NCI-H82 treated with DMSO at 0.1 percent for 48 hours (cell line): ENCODE measurements at regions not wholly inside any gene's neighbourhood (a gene's known extent, or its start where the extent isn't known, plus 50 kb on each side); places are given as distances from the start of the nearest gene placed in this dataset.
A peak's percentile ranks its signal among the peaks of the same experiment; 100 is the strongest.

ENCODE experiments used
- DNase-seq: peaks from one replicate; lab custom pipeline; 2025; ENCODE audit not compliant: unreplicated experiment; lab: John Stamatoyannopoulos, UW

DNA sequence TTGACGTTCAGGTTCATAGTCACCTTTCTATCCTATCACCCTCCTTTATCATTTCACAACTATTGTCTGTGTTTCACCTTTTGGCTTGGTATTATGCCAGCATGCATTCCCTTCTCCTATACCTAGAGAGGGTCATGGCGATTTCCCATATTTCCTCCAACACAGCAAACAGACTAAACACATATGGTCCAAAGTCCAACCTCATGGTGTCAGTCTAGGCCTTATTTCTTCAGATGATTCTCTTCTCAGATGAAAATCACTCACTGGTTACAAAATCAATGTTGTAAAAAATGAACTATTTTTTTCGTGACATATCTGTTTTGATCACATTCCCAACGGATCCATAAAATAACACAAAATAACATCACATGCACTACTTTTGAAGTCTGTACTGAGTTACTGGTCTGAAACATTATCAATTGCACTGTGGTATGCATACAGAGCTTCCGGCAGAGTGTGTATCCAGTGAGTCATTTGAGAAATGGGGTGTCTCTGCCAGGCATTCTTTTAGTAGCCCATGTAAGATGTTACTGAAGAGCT, 204.8 kb upstream of the GALNT5 start:
- no peak for DNase-seq

DNA sequence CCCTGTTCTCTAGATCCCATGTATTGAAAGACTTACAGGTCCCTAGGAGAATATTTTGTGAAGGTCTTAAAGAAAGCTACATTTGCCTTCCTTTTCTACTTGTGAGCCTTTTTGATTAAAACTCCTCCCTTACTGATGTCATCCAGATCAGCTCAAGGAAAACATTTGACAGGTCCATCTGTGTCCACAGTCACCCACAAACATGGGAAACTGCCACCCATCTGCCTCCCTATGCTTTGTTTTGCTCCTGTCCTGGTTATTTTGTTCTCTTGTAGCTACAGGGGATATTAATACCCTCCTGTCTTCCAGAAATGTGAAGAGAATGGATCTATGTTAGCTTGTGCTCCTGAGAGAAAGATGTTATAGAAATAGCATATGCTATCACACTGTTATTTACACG, 203.6 kb upstream of the GALNT5 start:
- DNase-seq: no peak

DNA sequence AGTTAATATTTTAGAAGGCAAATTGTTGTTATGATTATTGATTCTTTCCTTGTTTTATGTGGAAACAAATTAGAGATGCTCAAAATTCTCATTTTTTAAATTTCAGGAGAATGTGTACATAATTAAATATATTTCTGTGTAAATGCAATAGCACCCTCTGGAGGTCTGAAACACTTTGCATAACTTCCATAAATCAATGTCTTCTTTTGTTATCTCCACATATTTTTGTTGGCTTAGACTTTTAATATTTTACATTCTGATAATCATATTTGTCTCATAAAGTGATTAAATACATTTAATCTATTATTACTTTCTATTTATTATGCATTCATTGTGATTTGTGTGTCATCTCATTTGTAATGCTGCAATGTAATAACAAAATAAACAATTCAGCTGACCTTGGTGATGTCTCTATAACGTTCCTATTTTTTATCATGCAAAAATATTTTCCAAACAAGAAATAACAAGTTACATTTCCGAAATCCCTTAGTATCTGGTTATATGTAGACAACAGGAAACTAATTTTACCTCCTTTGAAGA, 201.8 kb upstream of the GALNT5 start:
- DNase-seq: no peak

DNA sequence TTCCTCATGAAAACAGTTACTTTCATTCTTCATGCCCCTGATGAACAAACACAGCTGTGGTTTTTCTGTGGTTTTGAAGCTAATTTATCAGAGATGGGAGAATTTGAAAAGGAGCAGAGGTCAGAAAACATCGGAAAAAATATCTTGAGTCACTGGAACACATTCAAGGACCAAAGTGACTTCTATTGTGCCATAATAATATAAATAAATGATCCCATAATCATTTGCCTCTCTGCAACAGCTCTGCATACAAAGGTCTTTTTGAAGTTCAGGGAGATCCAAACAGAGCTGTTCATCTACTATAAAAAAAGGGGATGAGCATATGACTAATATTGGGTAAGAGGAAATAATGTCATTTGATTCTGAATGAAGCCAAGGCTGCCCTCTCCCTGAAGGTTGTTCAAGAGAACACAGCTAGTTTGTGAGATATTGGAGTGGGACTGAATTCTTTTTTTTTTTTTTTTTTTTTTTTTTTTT, 201.3 kb upstream of the GALNT5 start:
- no peak for DNase-seq

DNA sequence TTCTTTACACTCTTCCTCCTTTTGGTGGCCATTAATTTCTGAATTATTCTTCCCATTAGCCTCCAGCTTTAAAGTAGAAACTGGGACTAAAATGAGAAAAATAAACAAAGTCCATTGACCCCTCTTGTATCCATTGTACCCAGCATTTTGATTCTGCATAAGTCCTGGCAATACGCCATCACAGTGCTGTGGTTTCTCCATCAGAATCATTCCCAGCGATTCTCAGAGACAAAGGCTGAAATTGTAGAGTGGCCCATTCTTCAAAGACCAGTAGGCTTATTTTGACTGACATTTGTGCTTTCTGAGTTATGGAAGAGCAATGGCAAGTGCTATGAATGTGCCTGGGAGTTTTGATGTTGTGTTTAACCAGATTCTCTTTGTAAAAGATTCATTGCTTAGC, 199.3 kb upstream of the GALNT5 start:
- DNase-seq: no peak

DNA sequence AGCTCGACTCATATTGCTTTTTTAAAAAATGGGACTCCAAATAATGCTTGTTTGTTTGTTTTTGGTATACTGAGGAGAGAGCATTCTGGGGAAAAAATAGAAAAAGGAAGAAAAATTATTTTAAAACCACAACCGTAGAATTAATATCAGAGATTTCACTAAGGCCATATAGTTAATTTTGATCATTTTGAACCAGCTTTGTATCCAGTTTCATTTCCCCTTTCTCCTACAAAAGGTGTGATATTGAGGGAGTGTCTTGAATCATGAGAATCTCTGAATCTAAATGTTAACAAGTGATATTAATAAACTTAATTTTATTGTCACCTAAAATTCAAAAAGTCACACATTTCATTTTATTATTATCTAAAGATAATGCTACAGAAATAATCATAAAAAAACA, 198.5 kb upstream of the GALNT5 start:
- no peak for DNase-seq

DNA sequence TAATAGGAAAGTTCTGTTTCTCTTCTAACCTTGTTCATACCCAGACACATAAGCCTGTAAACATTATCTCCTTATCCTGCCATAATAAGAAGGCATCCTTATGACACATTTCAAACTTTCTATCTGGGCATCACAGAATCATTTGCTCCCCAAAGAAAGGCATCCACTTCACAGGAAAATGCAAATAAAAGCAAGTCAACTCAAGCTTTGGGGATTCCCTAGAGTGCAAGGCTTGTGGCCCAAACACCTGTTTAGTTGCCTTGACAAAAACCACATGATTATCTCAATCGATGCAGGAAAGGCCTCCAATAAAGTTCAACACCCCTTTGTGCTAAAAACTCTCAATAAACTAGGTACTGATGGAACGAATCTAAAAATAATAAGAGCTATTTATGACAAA, 195.7 kb upstream of the GALNT5 start:
- no peak for DNase-seq

DNA sequence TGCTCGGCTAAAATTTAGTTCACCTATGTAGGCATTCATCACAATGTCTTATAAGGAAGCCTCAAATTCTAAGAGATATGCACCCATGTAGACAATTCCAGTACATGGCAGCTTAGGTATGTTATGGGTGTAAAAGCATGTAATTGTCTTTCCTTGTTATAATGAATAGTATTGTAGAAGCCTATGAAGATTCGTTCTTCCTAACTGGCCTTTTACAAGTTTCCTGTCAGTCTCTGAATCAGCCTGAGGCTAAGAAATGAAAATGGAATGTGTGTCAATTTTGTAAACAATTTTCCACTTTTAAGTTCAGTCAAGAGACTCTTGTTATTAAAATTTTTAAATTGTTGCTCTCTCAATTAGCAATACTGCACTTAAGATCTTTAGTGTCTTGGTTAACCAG, 189.9 kb upstream of the GALNT5 start:
- DNase-seq: no peak

DNA sequence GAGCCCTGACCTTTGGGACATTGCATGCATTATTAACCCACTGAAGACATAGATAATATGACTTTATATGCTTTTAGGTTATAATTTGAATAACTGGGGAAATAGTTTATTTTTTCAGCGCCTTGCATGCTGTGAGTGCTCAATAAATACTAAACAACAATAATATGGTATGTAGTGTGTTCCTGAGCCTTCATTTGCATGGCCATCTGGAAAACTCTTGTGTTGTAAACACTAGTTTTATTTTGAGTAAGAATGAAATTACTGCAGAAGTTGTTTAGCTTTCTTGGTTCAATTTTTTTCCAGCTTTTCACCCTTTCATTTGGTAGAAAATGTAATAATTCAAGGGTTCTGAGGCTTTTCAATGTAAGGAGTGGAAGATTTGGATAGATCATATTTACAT, 189.3 kb upstream of the GALNT5 start:
- DNase-seq: no peak

DNA sequence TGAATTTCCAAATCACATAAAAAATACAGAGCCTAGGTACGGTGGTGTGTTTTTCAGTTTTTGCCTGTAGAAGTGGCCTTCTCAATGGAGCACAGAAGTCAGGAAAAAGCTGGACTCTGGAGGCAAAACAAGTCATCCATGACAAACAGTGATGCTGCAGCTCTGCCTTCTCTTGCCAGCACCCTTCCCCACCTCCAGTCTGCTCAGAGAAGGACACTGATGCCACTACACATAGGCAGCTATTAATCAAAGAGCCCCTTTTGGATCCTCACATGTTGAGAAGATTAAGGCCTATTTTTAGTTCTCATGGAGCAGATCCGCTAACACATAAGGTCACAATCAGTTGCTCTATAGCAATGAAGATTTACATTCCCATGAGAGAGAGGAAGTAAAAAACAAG, 181.6 kb upstream of the GALNT5 start:
- DNase-seq: peak; percentile 31

DNA sequence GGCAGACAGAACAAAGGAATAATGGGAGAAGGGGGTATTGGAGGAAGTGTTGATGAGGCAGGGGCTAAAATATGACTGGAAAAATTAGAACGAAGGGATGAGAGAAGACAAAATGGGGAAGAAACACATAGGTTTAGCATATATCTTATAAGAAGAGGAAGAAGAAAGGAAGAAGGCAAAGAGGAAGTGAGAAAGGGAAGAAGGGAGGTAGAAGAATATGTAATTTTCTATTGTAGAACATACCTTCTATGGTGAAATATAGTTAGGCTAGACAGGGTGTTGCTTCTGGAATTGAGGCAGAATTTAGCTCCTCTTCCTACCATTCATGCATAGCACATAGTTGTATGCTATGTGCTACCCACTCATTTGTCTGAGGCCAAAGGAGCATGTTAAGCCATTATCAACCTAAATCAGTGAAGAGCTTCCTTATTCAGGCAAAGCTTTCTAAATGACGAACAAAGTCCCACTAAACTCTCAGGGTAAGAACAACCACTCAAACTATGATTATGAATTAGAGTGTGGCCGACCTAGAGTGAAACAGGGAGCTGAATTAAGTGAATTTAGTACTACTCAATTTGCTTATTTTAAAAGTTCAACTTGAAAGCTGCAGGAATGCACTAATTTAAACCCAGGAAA, 180.9 kb upstream of the GALNT5 start:
- no peak for DNase-seq

DNA sequence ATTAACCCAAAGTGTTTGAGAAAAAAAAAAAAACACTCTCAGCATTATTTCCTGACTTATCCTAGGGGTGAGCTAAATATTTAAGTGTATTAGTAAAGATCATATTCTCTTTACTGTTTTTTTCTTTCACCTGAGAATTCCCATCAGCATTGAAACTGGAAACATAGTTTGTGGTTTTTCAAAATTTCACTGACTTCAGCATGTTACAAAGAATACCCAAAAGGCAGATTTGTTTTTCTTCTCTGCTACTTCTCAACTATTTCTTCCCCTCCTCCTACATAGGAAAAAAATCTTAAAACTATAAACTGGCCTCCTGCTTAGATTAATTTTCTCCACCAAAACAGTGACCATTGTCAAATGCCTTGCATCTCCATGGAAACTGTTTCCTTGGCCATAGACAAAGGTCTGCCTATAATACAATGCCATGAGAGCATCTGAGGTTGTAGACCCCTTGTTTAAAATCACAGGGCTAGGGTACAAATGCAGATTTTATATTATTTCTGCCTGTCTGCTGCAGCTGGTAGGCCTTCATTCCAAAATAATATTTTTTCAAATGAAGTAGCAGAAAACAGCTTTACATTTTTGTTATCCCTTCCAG, 179.7 kb upstream of the GALNT5 start:
- DNase-seq: no peak

DNA sequence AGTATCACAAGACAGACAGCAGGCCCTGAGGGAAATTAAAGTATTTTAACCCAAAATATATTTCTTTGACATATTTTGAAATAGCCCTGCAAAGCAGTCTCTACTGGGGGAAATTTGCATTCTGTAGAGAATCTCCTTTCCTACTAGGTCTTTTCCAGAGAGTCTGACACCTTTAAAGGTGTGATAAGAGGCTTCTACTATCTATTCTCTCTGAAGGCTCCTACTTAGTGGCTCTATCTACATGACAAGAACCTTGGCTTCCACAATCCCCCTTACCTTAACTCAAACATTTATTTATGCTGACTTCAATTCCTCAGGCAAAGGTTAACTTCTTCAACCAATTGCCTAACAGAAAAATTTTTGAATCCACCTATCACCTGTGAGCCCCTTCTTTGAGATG, 174.6 kb upstream of the GALNT5 start:
- DNase-seq: no peak

DNA sequence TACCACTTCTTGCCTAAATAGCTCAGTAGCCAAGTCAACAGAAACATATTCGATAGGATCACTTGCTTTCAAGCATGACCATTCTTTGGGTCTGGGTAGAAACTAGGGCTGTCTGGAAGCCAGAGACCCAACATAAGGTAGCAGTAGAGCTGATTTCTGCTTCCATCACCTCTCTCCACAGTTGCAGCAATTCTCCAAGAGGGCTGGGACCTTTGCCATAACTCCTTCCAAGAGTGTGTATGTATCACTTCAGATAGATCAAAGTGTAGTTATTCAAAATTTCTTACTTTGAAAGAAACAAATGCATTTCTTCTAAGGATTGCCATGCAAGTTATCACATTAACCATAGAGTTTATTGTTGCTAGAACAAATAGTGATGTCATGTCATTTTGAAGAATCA, 172.0 kb upstream of the GALNT5 start:
- DNase-seq: no peak

DNA sequence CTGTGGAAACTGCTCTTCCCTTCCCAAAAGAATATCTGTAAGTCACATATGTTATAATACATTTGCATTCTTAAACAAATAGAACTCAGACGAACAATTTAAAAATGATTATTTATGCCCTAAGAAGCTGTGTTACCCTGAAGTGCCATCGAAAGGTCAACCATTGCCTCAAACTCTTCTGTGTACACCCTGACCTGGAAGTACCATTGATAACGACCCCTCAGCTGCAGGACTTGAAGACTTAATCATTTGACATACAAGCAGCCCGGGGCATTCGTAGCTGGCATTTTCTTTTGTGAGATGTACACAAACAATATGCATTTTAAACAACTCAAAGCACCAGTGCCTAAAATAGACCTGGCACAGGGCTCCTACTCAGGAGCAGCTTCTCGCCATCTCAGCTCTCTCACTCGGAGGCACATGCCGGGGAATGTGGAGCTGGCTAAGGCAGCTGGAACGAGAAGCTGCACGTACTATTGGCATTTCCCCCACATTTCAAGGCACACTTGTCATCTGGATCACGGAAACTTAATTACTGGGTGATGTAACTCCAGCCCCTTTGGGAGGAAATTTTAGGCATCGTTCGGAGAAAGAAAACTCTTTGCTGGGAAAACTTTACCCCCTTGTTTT, 170.0 kb upstream of the GALNT5 start:
- no peak for DNase-seq

DNA sequence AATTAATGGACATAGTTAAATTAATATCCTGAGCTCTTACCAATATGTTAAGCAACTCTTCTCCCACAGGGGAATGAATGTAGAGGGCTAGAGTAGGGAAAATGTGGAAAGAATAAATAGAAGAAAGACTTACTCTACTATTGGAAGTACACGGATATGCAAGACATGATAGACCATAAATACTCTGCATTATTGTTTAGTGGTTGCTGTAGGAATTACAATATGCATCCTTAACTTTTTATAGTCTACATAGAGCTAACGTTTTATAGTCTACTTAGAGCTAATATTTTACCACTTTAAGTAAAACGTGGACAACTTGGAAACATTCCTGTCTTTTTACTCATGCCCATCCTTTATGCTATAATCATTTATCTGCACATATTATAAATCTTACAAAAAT, 163.8 kb upstream of the GALNT5 start:
- DNase-seq: no peak

DNA sequence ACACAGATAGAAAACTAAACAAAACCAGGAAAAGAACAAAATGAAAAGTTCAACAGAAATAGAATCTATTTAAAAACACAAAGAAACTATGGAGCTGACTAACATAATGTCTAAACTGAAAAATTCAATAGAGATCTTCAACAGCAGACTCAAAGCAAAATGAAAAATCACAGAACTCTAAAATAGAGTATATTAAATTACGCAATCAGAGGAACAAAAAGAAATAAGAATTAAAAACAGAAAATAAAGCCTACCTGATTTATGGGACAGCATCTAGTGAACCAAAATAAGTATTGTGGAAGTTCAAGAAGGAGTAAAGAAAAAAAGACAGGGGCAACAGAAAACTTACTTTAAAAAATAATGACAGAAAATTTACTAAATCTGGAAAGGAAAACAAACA, 152.1 kb upstream of the GALNT5 start:
- DNase-seq: no peak

DNA sequence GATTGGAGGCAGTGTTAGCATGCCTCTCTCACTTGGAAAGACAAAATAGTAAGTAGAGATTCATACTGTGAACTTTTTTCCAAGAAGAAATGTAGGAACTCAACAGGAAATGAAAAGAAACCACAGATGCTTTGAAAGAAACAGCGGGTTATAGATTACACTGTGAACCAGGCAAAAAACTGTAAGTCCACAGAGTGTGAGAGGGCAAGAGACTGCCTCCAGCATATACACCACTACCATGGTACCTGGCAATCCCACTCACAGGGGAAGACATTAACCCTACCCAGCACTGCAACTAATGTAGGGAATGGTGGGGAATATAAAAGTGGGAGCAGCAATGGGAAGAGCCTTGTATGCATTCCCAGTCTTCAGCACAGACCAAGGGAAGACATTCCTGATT, 150.6 kb upstream of the GALNT5 start:
- no peak for DNase-seq

DNA sequence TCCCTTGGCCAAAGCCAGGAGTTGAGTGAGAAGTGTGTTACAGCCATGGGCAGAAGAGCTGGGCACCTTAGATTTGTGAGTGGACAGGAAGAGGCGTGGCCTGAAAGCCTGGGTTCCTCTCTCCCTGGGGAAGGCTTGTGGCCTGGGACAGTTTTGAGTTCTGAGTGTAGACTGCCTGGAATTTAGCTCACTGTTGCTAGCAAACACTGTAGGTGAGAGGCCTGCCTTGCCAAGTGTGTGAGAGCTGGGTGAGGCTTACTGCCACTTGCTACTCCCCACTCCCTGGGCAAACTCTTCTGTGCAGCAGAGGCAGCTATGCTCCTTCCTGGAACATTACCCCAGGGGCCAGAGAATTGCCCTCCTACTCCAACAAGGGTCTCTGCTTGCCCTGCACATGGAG, 150.0 kb upstream of the GALNT5 start:
- no peak for DNase-seq

DNA sequence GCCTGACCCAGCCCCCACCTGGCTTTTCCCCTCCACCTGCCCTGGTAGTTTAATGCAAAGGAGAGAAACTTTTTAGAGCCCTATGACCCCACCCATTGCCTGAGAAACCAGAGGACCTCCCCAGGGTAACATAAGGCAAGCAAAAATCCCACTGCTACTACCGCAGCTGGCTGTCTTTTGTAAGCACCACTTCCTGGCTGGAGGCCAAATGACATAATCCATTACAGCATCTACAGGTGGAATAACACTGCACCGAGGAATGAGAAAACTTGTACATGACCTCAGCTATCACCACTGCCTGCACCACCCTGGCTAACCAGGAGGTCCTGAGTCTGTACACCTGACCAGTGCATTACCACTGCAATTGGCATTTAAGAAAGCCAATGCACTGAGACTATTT, 149.6 kb upstream of the GALNT5 start:
- peak; percentile 27 for DNase-seq

DNA sequence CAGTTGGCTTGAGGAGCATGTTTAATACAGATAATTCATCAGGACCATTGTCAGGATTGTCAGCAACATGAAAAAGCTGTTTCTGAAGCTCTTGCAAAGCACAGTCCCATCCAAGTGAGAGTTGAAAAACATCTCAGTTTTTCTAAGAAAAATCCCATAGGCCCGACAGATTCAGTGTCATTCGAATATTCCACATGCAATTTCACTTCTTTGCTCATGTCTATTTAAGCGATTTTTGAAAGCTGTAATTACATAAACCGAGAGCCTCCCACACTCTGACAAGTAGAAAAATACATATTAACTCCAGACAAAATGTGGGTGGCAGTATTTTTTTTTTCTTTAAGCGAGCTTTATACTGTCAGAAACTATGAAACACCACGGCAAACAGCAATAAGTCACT, 134.7 kb upstream of the GALNT5 start:
- DNase-seq: no peak

DNA sequence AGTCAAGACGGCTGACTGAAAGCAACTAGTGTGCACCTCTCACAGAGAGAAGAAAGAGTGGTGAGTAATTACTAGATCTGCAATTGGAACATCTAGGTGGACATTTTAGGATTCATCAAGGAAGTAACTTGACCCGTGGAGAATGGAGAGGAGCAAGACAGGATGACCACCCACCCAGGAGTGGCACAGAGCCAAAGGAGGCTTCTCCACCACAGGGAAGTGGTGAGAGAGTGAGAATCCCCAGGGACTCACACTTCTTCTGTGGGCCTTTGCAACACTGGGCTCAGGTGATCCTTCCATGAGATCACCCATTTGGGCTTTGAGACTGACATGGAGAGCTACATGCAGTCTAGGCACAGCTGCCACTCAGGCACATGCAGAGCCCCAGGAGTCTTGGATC, 132.8 kb upstream of the GALNT5 start:
- no peak for DNase-seq
